HCT116 (cell line): ENCODE measurements at regions not wholly inside any gene's neighbourhood (a gene's known extent, or its start where the extent isn't known, plus 50 kb on each side); places are given as distances from the start of the nearest gene placed in this dataset.

Source experiments
- CBX3 ChIP-seq: IDR thresholded peaks from 2 replicates; pipeline ENCODE4 v1.6.1; 2012; ENCODE audit warnings: low read depth
- ELF1 ChIP-seq: IDR thresholded peaks from 2 replicates; pipeline ENCODE4 v1.6.1; 2012; ENCODE audit warnings: low read depth, borderline replicate concordance
- EZH2 ChIP-seq: fragments of 200-600 bp; sonication (generic); IDR thresholded peaks from 2 replicates; pipeline ENCODE4 v1.6.1; 2017; ENCODE audit warnings: antibody characterized with exemption, mixed run types
- POLR2A ChIP-seq: IDR thresholded peaks from 2 replicates; pipeline ENCODE4 v1.7.0; 2011; ENCODE audit warnings: borderline replicate concordance; ENCODE audit not compliant: insufficient read depth, insufficient read length; ENCODE audit errors: extremely low read depth
- POLR2AphosphoS5 ChIP-seq: IDR thresholded peaks from 2 replicates; pipeline ENCODE4 v1.6.1; 2011; ENCODE audit warnings: mild to moderate bottlenecking, low read depth, low read length, moderate library complexity
- RAD21 ChIP-seq: IDR thresholded peaks from 2 replicates; pipeline ENCODE4 v1.6.1; 2012; ENCODE audit warnings: low read depth, mild to moderate bottlenecking
- SRF ChIP-seq: IDR thresholded peaks from 2 replicates; pipeline ENCODE4 v1.6.1; 2012; ENCODE audit warnings: low read depth
- TF ChIP-seq, protein P1 (sequence below), 3 experiments: fragments of 200-600 bp in 1 of 3; sonication (generic) in 1 of 3; IDR thresholded peaks in 2 of 3; conservative IDR thresholded peaks in 1 of 3; 2 replicates each; pipeline ENCODE4 v1.5.1; 2012 to 2017; ENCODE audit warnings: low read depth in 2 of 3, low read length in 2 of 3, antibody characterized with exemption in 1 of 3, borderline replicate concordance in 1 of 3, control low read depth in 1 of 3, mild to moderate bottlenecking in 1 of 3, mixed read lengths in 1 of 3, mixed run types in 1 of 3, moderate library complexity in 1 of 3; ENCODE audit not compliant: insufficient read depth in 1 of 3
- TF ChIP-seq, protein P2 (sequence below): IDR thresholded peaks from 2 replicates; pipeline ENCODE4 v1.6.1; 2012
- TF ChIP-seq, protein P3 (sequence below): IDR thresholded peaks from 2 replicates; pipeline ENCODE4 v1.6.1; 2012; ENCODE audit warnings: low read depth
- TF ChIP-seq, protein P4 (sequence below): IDR thresholded peaks from 2 replicates; pipeline ENCODE4 v1.6.1; 2011; ENCODE audit warnings: mild to moderate bottlenecking, low read length, moderate library complexity; ENCODE audit not compliant: insufficient replicate concordance; ENCODE audit errors: extremely low read depth

DNA sequence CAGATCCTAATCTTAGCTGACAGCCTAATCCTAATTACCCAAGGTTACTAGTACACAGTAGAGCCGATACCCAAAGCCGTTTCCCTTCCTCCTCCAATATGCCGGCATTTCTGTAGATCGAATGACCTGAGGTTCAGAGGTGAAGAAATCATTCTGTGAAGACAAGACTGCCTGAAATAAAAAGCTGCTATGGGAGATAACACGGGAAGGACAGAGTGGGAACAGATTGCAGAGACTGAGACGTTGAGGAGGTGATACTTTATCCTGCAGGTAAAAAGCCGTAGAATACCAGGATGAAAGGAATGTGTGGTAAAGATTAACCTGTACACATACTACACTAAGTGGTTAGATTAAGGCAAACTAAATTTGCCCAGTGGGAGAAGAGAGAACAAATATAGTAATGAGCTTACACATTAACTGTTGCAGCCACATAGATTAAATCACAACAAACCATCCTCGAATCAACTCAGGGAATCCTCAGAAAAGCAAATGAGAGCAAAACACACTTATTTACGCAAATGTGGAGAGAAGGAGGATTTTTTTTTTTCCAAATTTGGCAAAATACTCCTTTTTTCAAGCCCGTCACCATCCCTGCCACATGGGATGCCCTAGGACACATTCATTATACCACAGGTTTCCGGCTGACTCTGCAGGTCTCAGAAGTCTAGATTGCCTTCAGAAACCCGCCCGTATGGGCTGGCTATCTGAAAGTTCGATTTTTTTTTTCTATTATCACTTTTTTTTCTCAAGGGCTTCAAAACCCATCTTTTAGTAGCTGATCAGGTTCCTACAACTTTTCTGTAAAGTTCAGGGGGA, 188.0 kb downstream of the TTC8 start:
- TF ChIP-seq, protein P1, sequence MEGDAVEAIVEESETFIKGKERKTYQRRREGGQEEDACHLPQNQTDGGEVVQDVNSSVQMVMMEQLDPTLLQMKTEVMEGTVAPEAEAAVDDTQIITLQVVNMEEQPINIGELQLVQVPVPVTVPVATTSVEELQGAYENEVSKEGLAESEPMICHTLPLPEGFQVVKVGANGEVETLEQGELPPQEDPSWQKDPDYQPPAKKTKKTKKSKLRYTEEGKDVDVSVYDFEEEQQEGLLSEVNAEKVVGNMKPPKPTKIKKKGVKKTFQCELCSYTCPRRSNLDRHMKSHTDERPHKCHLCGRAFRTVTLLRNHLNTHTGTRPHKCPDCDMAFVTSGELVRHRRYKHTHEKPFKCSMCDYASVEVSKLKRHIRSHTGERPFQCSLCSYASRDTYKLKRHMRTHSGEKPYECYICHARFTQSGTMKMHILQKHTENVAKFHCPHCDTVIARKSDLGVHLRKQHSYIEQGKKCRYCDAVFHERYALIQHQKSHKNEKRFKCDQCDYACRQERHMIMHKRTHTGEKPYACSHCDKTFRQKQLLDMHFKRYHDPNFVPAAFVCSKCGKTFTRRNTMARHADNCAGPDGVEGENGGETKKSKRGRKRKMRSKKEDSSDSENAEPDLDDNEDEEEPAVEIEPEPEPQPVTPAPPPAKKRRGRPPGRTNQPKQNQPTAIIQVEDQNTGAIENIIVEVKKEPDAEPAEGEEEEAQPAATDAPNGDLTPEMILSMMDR (IDR thresholded peaks at IDR 0.05 in 2 of 3, conservative IDR thresholded peaks at IDR 0.05 in 1 of 3; ENCODE audit: borderline replicate concordance in 1 of 3, insufficient read depth in 1 of 3, low read depth in 2 of 3, low read length in 2 of 3), result no peak
- TF ChIP-seq, protein P2, sequence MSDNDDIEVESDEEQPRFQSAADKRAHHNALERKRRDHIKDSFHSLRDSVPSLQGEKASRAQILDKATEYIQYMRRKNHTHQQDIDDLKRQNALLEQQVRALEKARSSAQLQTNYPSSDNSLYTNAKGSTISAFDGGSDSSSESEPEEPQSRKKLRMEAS, result no peak
- TF ChIP-seq RAD21 (no peak), EZH2 (no peak), POLR2A (no peak), SRF (no peak), ELF1 (no peak), POLR2AphosphoS5 (no peak), CBX3 (no peak)
- TF ChIP-seq, protein P3, sequence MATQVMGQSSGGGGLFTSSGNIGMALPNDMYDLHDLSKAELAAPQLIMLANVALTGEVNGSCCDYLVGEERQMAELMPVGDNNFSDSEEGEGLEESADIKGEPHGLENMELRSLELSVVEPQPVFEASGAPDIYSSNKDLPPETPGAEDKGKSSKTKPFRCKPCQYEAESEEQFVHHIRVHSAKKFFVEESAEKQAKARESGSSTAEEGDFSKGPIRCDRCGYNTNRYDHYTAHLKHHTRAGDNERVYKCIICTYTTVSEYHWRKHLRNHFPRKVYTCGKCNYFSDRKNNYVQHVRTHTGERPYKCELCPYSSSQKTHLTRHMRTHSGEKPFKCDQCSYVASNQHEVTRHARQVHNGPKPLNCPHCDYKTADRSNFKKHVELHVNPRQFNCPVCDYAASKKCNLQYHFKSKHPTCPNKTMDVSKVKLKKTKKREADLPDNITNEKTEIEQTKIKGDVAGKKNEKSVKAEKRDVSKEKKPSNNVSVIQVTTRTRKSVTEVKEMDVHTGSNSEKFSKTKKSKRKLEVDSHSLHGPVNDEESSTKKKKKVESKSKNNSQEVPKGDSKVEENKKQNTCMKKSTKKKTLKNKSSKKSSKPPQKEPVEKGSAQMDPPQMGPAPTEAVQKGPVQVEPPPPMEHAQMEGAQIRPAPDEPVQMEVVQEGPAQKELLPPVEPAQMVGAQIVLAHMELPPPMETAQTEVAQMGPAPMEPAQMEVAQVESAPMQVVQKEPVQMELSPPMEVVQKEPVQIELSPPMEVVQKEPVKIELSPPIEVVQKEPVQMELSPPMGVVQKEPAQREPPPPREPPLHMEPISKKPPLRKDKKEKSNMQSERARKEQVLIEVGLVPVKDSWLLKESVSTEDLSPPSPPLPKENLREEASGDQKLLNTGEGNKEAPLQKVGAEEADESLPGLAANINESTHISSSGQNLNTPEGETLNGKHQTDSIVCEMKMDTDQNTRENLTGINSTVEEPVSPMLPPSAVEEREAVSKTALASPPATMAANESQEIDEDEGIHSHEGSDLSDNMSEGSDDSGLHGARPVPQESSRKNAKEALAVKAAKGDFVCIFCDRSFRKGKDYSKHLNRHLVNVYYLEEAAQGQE, result no peak
- TF ChIP-seq, protein P4, sequence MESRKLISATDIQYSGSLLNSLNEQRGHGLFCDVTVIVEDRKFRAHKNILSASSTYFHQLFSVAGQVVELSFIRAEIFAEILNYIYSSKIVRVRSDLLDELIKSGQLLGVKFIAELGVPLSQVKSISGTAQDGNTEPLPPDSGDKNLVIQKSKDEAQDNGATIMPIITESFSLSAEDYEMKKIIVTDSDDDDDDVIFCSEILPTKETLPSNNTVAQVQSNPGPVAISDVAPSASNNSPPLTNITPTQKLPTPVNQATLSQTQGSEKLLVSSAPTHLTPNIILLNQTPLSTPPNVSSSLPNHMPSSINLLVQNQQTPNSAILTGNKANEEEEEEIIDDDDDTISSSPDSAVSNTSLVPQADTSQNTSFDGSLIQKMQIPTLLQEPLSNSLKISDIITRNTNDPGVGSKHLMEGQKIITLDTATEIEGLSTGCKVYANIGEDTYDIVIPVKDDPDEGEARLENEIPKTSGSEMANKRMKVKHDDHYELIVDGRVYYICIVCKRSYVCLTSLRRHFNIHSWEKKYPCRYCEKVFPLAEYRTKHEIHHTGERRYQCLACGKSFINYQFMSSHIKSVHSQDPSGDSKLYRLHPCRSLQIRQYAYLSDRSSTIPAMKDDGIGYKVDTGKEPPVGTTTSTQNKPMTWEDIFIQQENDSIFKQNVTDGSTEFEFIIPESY, result no peak
